GM12878 (cell line): ENCODE measurements at regions not wholly inside any gene's neighbourhood (a gene's known extent, or its start where the extent isn't known, plus 50 kb on each side); places are given as distances from the start of the nearest gene placed in this dataset.

ENCODE experiments used
- ATAC-seq: fragments of 200-7000 bp; cut with Tn5 transposase; 3 replicates; pipeline ENCODE4 v1.9.1; 2020; ENCODE audit warnings: mild to moderate bottlenecking, moderate library complexity
- BruUV-seq: library from RNA; stranded (reverse); fragments of 400-500 nt; replicated peaks from 2 replicates; lab custom pipeline; 2021; lab: Mats Ljungman, UMichigan
- CTCF ChIA-PET: fragments of 300-600 bp; sonication (Branson Sonifier 250); formaldehyde crosslinking; extraction: SDS; loops from one replicate; lab custom pipeline; 2021; ENCODE audit warnings: inconsistent platforms; lab: Yijun Ruan, JAX
- POLR2A ChIA-PET: fragments of 350-600 bp; formaldehyde crosslinking; extraction: SDS; loops from one replicate; lab custom pipeline; 2021; ENCODE audit warnings: inconsistent platforms; lab: Charles Lee
- RAD21 ChIA-PET: fragments of 300-600 bp; sonication (Branson Sonifier 250); formaldehyde crosslinking; loops from one replicate; lab custom pipeline; 2023; ENCODE audit warnings: antibody characterized with exemption; ENCODE audit not compliant: unreplicated experiment; lab: Charles Lee
- SMC1A ChIA-PET: fragments of 300-600 bp; sonication (Branson Sonifier 250); formaldehyde crosslinking; loops from one replicate; lab custom pipeline; 2023; ENCODE audit not compliant: unreplicated experiment, uncharacterized antibody; lab: Charles Lee
- DNase-seq: peaks from one replicate; pipeline ENCODE4 v3.0.0-alpha.2; 2011; ENCODE audit warnings: low read depth, low spot score
- FAIRE-seq: peaks from 3 replicates; lab custom pipeline; 2011; peaks lifted over from hg19 to GRCh38; lab: Jason Lieb, UNC
- H2AFZ ChIP-seq: 2 replicates; pipeline ENCODE4 v1.6.0; 2011; ENCODE audit warnings: low read depth, low read length, control low read depth; ENCODE audit not compliant: control insufficient read depth
- H3K27ac ChIP-seq: 2 replicates; pipeline ENCODE4 v1.5.1; 2011; ENCODE audit warnings: control low read depth; ENCODE audit not compliant: control insufficient read depth, insufficient read depth
- H3K27me3 ChIP-seq, 2 experiments: replicated peaks in 1 of 2; 2 replicates each; pipeline versions ENCODE4 v1.6.0 to v1.6.1; 2011; ENCODE audit warnings: low read length in 1 of 2; ENCODE audit not compliant: control insufficient read depth in 2 of 2, insufficient read depth in 2 of 2
- H3K36me3 ChIP-seq, 2 experiments: 2 replicates each; pipeline ENCODE4 v1.5.1; 2011; ENCODE audit warnings: low read length in 1 of 2; ENCODE audit not compliant: control insufficient read depth in 2 of 2, insufficient read depth in 2 of 2
- H3K4me1 ChIP-seq: 2 replicates; pipeline ENCODE4 v1.6.1; 2011; ENCODE audit warnings: mild to moderate bottlenecking, low read length, moderate library complexity, mixed read lengths; ENCODE audit not compliant: control insufficient read depth, insufficient read depth
- H3K4me2 ChIP-seq: 2 replicates; pipeline ENCODE4 v1.6.0; 2011; ENCODE audit warnings: control low read depth; ENCODE audit not compliant: control insufficient read depth, insufficient read depth
- H3K4me3 ChIP-seq: fragments of 200-600 bp; sonication (generic); 2 replicates; pipeline ENCODE4 v1.5.1; 2016
- H3K79me2 ChIP-seq: 2 replicates; pipeline ENCODE4 v1.6.0; 2011; ENCODE audit warnings: low read length; ENCODE audit not compliant: control insufficient read depth, insufficient read depth
- H3K9ac ChIP-seq: 2 replicates; pipeline ENCODE4 v1.8.0; 2011; ENCODE audit warnings: low read length, control low read depth, mixed read lengths; ENCODE audit not compliant: control insufficient read depth, insufficient read depth
- H3K9me3 ChIP-seq: replicated peaks from 3 replicates; pipeline ENCODE4 v1.5.1; 2011; ENCODE audit warnings: mild to moderate bottlenecking, low read length; ENCODE audit not compliant: control insufficient read depth, insufficient read depth
- H4K20me1 ChIP-seq: 2 replicates; pipeline ENCODE4 v1.6.0; 2011; ENCODE audit not compliant: control insufficient read depth, insufficient read depth
- ATF3 ChIP-seq: IDR thresholded peaks from 2 replicates; pipeline ENCODE4 v1.6.1; 2011; ENCODE audit warnings: low read depth, mild to moderate bottlenecking, low read length, moderate library complexity, borderline replicate concordance; ENCODE audit errors: extremely low read depth
- CEBPB ChIP-seq, 2 experiments: fragments of 150-350 bp in 1 of 2; IDR thresholded peaks; 2 replicates each; pipeline ENCODE4 v1.6.1; 2012 to 2014; ENCODE audit warnings: low read depth in 2 of 2, low read length in 2 of 2, borderline replicate concordance in 1 of 2, inconsistent platforms in 1 of 2
- CHD1 ChIP-seq: IDR thresholded peaks from 2 replicates; pipeline ENCODE4 v1.6.1; 2012; ENCODE audit warnings: low read depth, low read length, improper control_type of control experiment
- CREB1 ChIP-seq: IDR thresholded peaks from 2 replicates; pipeline ENCODE4 v1.6.1; 2012; ENCODE audit warnings: low read depth, mild to moderate bottlenecking, inconsistent platforms
- E2F8 ChIP-seq: fragments of 450-650 bp; IDR thresholded peaks from 2 replicates; pipeline ENCODE4 v1.6.1; 2018; ENCODE audit warnings: mild to moderate bottlenecking, low read depth, moderate library complexity; ENCODE audit not compliant: partially characterized antibody
- ELK1 ChIP-seq: IDR thresholded peaks from 2 replicates; pipeline ENCODE4 v1.6.1; 2012; ENCODE audit warnings: low read depth, low read length, improper control_type of control experiment
- ESRRA ChIP-seq: IDR thresholded peaks from 2 replicates; pipeline ENCODE4 v1.6.1; 2012; ENCODE audit warnings: mild to moderate bottlenecking, low read length, improper control_type of control experiment
- HCFC1 ChIP-seq: fragments of 150-350 bp; IDR thresholded peaks from 2 replicates; pipeline ENCODE4 v1.6.1; 2014; ENCODE audit warnings: low read length
- HDAC6 ChIP-seq: fragments of 200-600 bp; sonication (generic); IDR thresholded peaks from one replicate; pipeline ENCODE4 v1.8.0; 2017; ENCODE audit warnings: antibody characterized with exemption; ENCODE audit not compliant: unreplicated experiment
- PAX8 ChIP-seq: fragments of 450-650 bp; IDR thresholded peaks from 2 replicates; pipeline ENCODE4 v1.6.1; 2017; ENCODE audit warnings: mild to moderate bottlenecking, moderate library complexity
- POLR2AphosphoS5 ChIP-seq: IDR thresholded peaks from 2 replicates; pipeline ENCODE4 v1.6.1; 2011; ENCODE audit warnings: mild to moderate bottlenecking, low read length, inconsistent platforms
- RAD21 ChIP-seq: IDR thresholded peaks from 2 replicates; pipeline ENCODE4 v1.6.1; 2011; ENCODE audit warnings: mild to moderate bottlenecking, low read depth, low read length, moderate library complexity; ENCODE audit not compliant: insufficient read depth
- RCOR1 ChIP-seq: conservative IDR thresholded peaks from 2 replicates; pipeline ENCODE4 v1.6.1; 2012; ENCODE audit warnings: low read depth, low read length, improper control_type of control experiment
- STAT1 ChIP-seq: fragments of 450-650 bp; conservative IDR thresholded peaks from 2 replicates; pipeline ENCODE4 v1.6.1; 2014; ENCODE audit warnings: antibody characterized with exemption, mild to moderate bottlenecking
- TBL1XR1 ChIP-seq: IDR thresholded peaks from 2 replicates; pipeline ENCODE4 v1.6.1; 2012; ENCODE audit warnings: low read depth, low read length, improper control_type of control experiment
- WGBS: methylation state at CpG from one replicate; pipeline ENCODE4 v1.1.6; 2016; ENCODE audit warnings: low lambda C conversion rate; ENCODE audit not compliant: insufficient replicate concordance, insufficient coverage; ENCODE audit errors: missing lambda C conversion rate; 5-methylcytosine and 5-hydroxymethylcytosine counted together
- in situ Hi-C: fragments of 300-500 bp; cut with MboI; formaldehyde crosslinking; loops from 9 replicates; pipeline ENCODE4 v1.14.3; 2018; ENCODE audit warnings: mixed read lengths
- intact Hi-C: fragments of 100-400 bp; cut with micrococcal nuclease; formaldehyde crosslinking; loops from one replicate; pipeline ENCODE4 v1.14.2; 2022; ENCODE audit not compliant: unreplicated experiment
- TF ChIP-seq, protein P1 (sequence below): fragments of 450-650 bp; IDR thresholded peaks from 2 replicates; pipeline ENCODE4 v1.6.1; 2016; ENCODE audit warnings: mild to moderate bottlenecking
- TF ChIP-seq, protein P2 (sequence below): fragments of 450-650 bp; IDR thresholded peaks from 2 replicates; pipeline ENCODE4 v1.6.1; 2017; ENCODE audit warnings: mild to moderate bottlenecking, moderate library complexity

- no peak for FAIRE-seq
- TF ChIP-seq ELK1 (no peak), TBL1XR1 (no peak), CHD1 (no peak), CEBPB (IDR thresholded peaks at IDR 0.05; ENCODE audit: borderline replicate concordance in 1 of 2, low read depth in 2 of 2, low read length in 2 of 2) (no peak), STAT1 (no peak), PAX8 (no peak), RAD21 (no peak), E2F8 (no peak), ESRRA (no peak), CREB1 (no peak), RCOR1 (no peak), ATF3 (no peak), HCFC1 (no peak), HDAC6 (no peak), POLR2AphosphoS5 (no peak)
- TF ChIP-seq, protein P1, sequence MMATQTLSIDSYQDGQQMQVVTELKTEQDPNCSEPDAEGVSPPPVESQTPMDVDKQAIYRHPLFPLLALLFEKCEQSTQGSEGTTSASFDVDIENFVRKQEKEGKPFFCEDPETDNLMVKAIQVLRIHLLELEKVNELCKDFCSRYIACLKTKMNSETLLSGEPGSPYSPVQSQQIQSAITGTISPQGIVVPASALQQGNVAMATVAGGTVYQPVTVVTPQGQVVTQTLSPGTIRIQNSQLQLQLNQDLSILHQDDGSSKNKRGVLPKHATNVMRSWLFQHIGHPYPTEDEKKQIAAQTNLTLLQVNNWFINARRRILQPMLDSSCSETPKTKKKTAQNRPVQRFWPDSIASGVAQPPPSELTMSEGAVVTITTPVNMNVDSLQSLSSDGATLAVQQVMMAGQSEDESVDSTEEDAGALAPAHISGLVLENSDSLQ = no peak
- TF ChIP-seq, protein P2, sequence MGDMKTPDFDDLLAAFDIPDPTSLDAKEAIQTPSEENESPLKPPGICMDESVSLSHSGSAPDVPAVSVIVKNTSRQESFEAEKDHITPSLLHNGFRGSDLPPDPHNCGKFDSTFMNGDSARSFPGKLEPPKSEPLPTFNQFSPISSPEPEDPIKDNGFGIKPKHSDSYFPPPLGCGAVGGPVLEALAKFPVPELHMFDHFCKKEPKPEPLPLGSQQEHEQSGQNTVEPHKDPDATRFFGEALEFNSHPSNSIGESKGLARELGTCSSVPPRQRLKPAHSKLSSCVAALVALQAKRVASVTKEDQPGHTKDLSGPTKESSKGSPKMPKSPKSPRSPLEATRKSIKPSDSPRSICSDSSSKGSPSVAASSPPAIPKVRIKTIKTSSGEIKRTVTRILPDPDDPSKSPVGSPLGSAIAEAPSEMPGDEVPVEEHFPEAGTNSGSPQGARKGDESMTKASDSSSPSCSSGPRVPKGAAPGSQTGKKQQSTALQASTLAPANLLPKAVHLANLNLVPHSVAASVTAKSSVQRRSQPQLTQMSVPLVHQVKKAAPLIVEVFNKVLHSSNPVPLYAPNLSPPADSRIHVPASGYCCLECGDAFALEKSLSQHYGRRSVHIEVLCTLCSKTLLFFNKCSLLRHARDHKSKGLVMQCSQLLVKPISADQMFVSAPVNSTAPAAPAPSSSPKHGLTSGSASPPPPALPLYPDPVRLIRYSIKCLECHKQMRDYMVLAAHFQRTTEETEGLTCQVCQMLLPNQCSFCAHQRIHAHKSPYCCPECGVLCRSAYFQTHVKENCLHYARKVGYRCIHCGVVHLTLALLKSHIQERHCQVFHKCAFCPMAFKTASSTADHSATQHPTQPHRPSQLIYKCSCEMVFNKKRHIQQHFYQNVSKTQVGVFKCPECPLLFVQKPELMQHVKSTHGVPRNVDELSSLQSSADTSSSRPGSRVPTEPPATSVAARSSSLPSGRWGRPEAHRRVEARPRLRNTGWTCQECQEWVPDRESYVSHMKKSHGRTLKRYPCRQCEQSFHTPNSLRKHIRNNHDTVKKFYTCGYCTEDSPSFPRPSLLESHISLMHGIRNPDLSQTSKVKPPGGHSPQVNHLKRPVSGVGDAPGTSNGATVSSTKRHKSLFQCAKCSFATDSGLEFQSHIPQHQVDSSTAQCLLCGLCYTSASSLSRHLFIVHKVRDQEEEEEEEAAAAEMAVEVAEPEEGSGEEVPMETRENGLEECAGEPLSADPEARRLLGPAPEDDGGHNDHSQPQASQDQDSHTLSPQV = no peak
These were observed 144.0 kb upstream of the ADGRL4 start for GRCh38 chr1:79150576-79150975.

More at GRCh38 chr1:79150576-79150975, 144.0 kb upstream of the ADGRL4 start:
- H3K9me3 ChIP-seq = no peaks in the 10 kb centered on the region
- no peak overlapping the region for H3K4me3 ChIP-seq
- in situ Hi-C loops (no loop called here), intact Hi-C loops (no loop called here)
- no peak overlapping the region for H3K4me2 ChIP-seq
- WGBS = 0% methylated on average over 1 of the region's 1 CpG
- H3K27ac ChIP-seq = no peak overlapping the region
- ChIA-PET POLR2A (no interaction called here), RAD21 (no interaction called here), SMC1A (no interaction called here), CTCF (no interaction called here)
- H3K4me1 ChIP-seq = no peaks in the 10 kb centered on the region
- H3K9ac ChIP-seq = no peak overlapping the region
- no peaks in the 10 kb centered on the region for H4K20me1 ChIP-seq
- no peak for ATAC-seq
- no peaks in the 10 kb centered on the region for H3K27me3 ChIP-seq
- BruUV-seq = no TSS peak
- no peak overlapping the region for H2AFZ ChIP-seq
- H3K79me2 ChIP-seq = no peaks in the 10 kb centered on the region
- DNase-seq = no peak
- H3K36me3 ChIP-seq = no peaks in the 10 kb centered on the region
